H9 (cell line): ENCODE measurements at regions not wholly inside any gene's neighbourhood (a gene's known extent, or its start where the extent isn't known, plus 50 kb on each side); places are given as distances from the start of the nearest gene placed in this dataset.

ENCODE experiments used
- DNase-seq: peaks from one replicate; pipeline ENCODE4 v3.0.0-alpha.2; 2017
- H2AFZ ChIP-seq: one replicate; pipeline ENCODE4 v1.6.1; 2013; ENCODE audit warnings: mild to moderate bottlenecking, low read length, control low read depth, moderate library complexity
- H2AK5ac ChIP-seq: 2 replicates; pipeline ENCODE4 v1.6.1; 2013; ENCODE audit warnings: low read length, control low read depth, mixed read lengths; ENCODE audit not compliant: insufficient read length
- H2BK120ac ChIP-seq: one replicate; pipeline ENCODE4 v1.6.1; 2013; ENCODE audit warnings: low read depth, mild to moderate bottlenecking, low read length, control low read depth, inconsistent platforms; ENCODE audit not compliant: poor library complexity, severe bottlenecking
- H2BK12ac ChIP-seq: 2 replicates; pipeline ENCODE4 v1.6.1; 2013; ENCODE audit warnings: low read length, control low read depth, mixed read lengths, low read depth; ENCODE audit not compliant: insufficient read length
- H2BK15ac ChIP-seq: 2 replicates; pipeline ENCODE4 v1.6.1; 2013; ENCODE audit warnings: low read depth, low read length, control low read depth
- H2BK20ac ChIP-seq: one replicate; pipeline ENCODE4 v1.6.1; 2013; ENCODE audit warnings: low read depth, mild to moderate bottlenecking, low read length, control low read depth, inconsistent platforms; ENCODE audit not compliant: poor library complexity, severe bottlenecking
- H2BK5ac ChIP-seq: 2 replicates; pipeline ENCODE4 v1.6.1; 2013; ENCODE audit warnings: low read length, control low read depth, mixed read lengths; ENCODE audit not compliant: insufficient read length
- H3K14ac ChIP-seq: 2 replicates; pipeline ENCODE4 v1.6.1; 2013; ENCODE audit warnings: low read length, control low read depth; ENCODE audit not compliant: insufficient read depth
- H3K18ac ChIP-seq: 2 replicates; pipeline ENCODE4 v1.6.1; 2013; ENCODE audit warnings: low read depth, mild to moderate bottlenecking, mixed read lengths, low read length, control low read depth; ENCODE audit not compliant: insufficient read length
- H3K23ac ChIP-seq: 2 replicates; pipeline ENCODE4 v1.6.1; 2013; ENCODE audit warnings: low read length, control low read depth, mixed read lengths, low read depth; ENCODE audit not compliant: insufficient read length
- H3K23me2 ChIP-seq: 2 replicates; pipeline ENCODE4 v1.6.1; 2013; ENCODE audit warnings: low read depth, mild to moderate bottlenecking, mixed read lengths, low read length, control low read depth; ENCODE audit not compliant: insufficient read length, poor library complexity, severe bottlenecking
- H3K27ac ChIP-seq: 2 replicates; pipeline ENCODE4 v1.5.1; 2013; ENCODE audit warnings: low read length, control low read depth, mixed read lengths, low read depth; ENCODE audit not compliant: insufficient read length
- H3K27me3 ChIP-seq: 2 replicates; pipeline ENCODE4 v1.6.1; 2013; ENCODE audit warnings: low read length, control low read depth, inconsistent platforms; ENCODE audit not compliant: insufficient read depth
- H3K4ac ChIP-seq: 2 replicates; pipeline ENCODE4 v1.6.1; 2013; ENCODE audit warnings: low read depth, mild to moderate bottlenecking, control low read depth, inconsistent platforms, low read length, moderate library complexity
- H3K4me1 ChIP-seq: 2 replicates; pipeline ENCODE4 v1.6.1; 2013; ENCODE audit warnings: low read length, control low read depth, inconsistent platforms; ENCODE audit not compliant: insufficient read depth
- H3K4me2 ChIP-seq: 2 replicates; pipeline ENCODE4 v1.6.1; 2013; ENCODE audit warnings: low read length, control low read depth, mixed read lengths; ENCODE audit not compliant: insufficient read length, insufficient read depth
- H3K56ac ChIP-seq: 2 replicates; pipeline ENCODE4 v1.6.1; 2013; ENCODE audit warnings: low read depth, mild to moderate bottlenecking, mixed read lengths, low read length, control low read depth; ENCODE audit not compliant: insufficient read length
- H3K79me1 ChIP-seq: 2 replicates; pipeline ENCODE4 v1.6.1; 2013; ENCODE audit warnings: low read depth, mild to moderate bottlenecking, moderate library complexity, low read length, control low read depth, inconsistent platforms; ENCODE audit not compliant: insufficient read depth, poor library complexity, severe bottlenecking
- H3K79me2 ChIP-seq: 2 replicates; pipeline ENCODE4 v1.6.1; 2013; ENCODE audit warnings: low read length, control low read depth, inconsistent platforms; ENCODE audit not compliant: insufficient read depth
- H3K9ac ChIP-seq: 2 replicates; pipeline ENCODE4 v1.6.1; 2013; ENCODE audit warnings: low read length, control low read depth, mixed read lengths; ENCODE audit not compliant: insufficient read length; ENCODE audit errors: extremely low read depth
- H3K9me3 ChIP-seq: one replicate; pipeline ENCODE4 v1.6.1; 2013; ENCODE audit warnings: low read depth, low read length, inconsistent platforms; ENCODE audit not compliant: control insufficient read depth
- H3T11ph ChIP-seq: one replicate; pipeline ENCODE4 v1.6.1; 2013; ENCODE audit warnings: mild to moderate bottlenecking, low read length, control low read depth, inconsistent platforms
- H4K20me1 ChIP-seq: one replicate; pipeline ENCODE4 v1.6.1; 2013; ENCODE audit not compliant: control insufficient read depth, insufficient read length, insufficient read depth
- H4K5ac ChIP-seq: 2 replicates; pipeline ENCODE4 v1.6.1; 2013; ENCODE audit warnings: low read depth, mild to moderate bottlenecking, mixed read lengths, low read length, control low read depth; ENCODE audit not compliant: insufficient read length
- H4K8ac ChIP-seq: replicated peaks from 2 replicates; pipeline ENCODE4 v1.6.1; 2013; ENCODE audit warnings: low read length, control low read depth, mixed read lengths, low read depth; ENCODE audit not compliant: insufficient read length
- H4K91ac ChIP-seq: 2 replicates; pipeline ENCODE4 v1.6.1; 2013; ENCODE audit warnings: low read depth, mild to moderate bottlenecking, moderate library complexity, mixed read lengths, low read length, control low read depth; ENCODE audit not compliant: insufficient read length
- H3K27ac Mint-ChIP-seq, 3 experiments: 2 replicates in 2 of 3; 3 replicates in 1 of 3; pipeline ENCODE4 v1.8.0; 2020 to 2021; ENCODE audit warnings: mixed read lengths in 3 of 3, mild to moderate bottlenecking in 1 of 3, moderate library complexity in 1 of 3
- H3K27me3 Mint-ChIP-seq: 2 replicates; pipeline ENCODE4 v1.8.0; 2021; ENCODE audit warnings: low read depth, mild to moderate bottlenecking, moderate library complexity, mixed read lengths
- H3K36me3 Mint-ChIP-seq, 3 experiments: 2 replicates in 2 of 3; 3 replicates in 1 of 3; pipeline ENCODE4 v1.8.0; 2020 to 2021; ENCODE audit warnings: low read depth in 3 of 3, mixed read lengths in 3 of 3; ENCODE audit not compliant: insufficient read depth in 1 of 3
- H3K4me1 Mint-ChIP-seq, 2 experiments: 2 replicates each; pipeline ENCODE4 v1.8.0; 2020; ENCODE audit warnings: mixed read lengths in 2 of 2
- H3K4me3 Mint-ChIP-seq, 2 experiments: 2 replicates in 1 of 2; 3 replicates in 1 of 2; pipeline ENCODE4 v1.8.0; 2020 to 2021; ENCODE audit warnings: mild to moderate bottlenecking in 2 of 2, mixed read lengths in 2 of 2, moderate library complexity in 1 of 2
- H3K9me3 Mint-ChIP-seq, 2 experiments: 2 replicates in 1 of 2; 3 replicates in 1 of 2; pipeline ENCODE4 v1.8.0; 2020; ENCODE audit warnings: mild to moderate bottlenecking in 2 of 2, mixed read lengths in 2 of 2, moderate library complexity in 1 of 2
- CTCF ChIP-seq: fragments of 200-600 bp; sonication (generic); conservative IDR thresholded peaks from 3 replicates; pipeline ENCODE4 v1.8.0; 2021; ENCODE audit warnings: antibody characterized with exemption, mild to moderate bottlenecking
- WGBS: extraction: QIAGEN DNeasy Blood & Tissue Kit; methylation state at CpG from one replicate; pipeline ENCODE4 v1.1.7; 2013; ENCODE audit warnings: missing lambda C conversion rate, low lambda C conversion rate, mixed read lengths; ENCODE audit not compliant: insufficient read length; ENCODE audit errors: extremely low coverage; 5-methylcytosine and 5-hydroxymethylcytosine counted together

DNA sequence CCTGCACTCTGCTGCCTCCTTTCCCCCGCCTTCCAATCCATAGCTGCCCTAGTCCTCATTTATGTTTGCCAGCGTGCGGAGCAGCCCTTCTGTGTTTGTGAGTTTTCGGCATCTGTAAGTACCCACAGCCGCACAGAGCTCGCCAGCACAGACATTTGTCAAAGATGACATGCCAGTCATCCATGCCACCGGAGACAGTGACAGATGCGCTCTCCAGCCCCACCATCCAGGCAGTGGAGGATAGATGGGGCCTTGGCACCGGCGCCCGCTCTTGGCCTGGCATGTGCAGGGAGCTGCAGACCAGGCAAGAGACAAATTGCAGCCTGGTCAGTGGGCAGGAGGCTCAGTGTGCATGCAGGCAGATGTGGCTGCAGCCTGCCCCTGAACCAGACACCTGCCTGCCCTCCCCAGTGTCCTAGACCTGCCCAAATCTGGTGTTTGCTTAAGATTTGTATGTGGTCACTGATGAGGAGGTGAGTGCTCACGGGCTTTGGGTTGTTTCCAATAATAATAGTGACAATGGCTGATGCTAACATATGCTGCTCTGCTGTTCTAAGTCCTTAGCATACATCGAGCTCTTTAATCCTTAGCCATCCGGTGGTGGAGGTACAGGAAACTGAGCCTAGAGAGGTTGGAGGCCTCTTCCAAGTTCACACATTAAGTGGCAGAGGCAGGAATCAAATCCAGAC is 78.1 kb downstream of the UNC5CL start:
- no peak overlapping the region for H3K9ac ChIP-seq

More for the DNA sequence above, 78.1 kb downstream of the UNC5CL start:
- Mint-ChIP-seq H3K4me1 (peaks cover 21 to 23% of the 10 kb centered on the region in 2 experiments), H3K9me3 (no peaks in the 10 kb centered on the region), H3K4me3 (no peak overlapping the region; a peak in 1 of 5 replicates), H3K36me3 (no peaks in the 10 kb centered on the region; a peak in 1 of 7 replicates), H3K27me3 (no peaks in the 10 kb centered on the region), H3K27ac (no peak overlapping the region)
- WGBS = no CpG with 5 or more reads among the region's 14 CpGs
- no peaks in the 10 kb centered on the region for H3K79me2 ChIP-seq
- no peak overlapping the region for H2BK15ac ChIP-seq
- H4K20me1 ChIP-seq = no peaks in the 10 kb centered on the region
- no peak overlapping the region for H3K27ac ChIP-seq
- H3K9me3 ChIP-seq = no peaks in the 10 kb centered on the region
- no peak overlapping the region for H3K14ac ChIP-seq
- TF ChIP-seq CTCF = no peak
- H2AK5ac ChIP-seq = no peak overlapping the region
- no peak overlapping the region for H3K4ac ChIP-seq
- no peaks in the 10 kb centered on the region for H3K79me1 ChIP-seq
- H2BK20ac ChIP-seq = no peak overlapping the region
- H3K56ac ChIP-seq = no peak overlapping the region
- H3K27me3 ChIP-seq = no peaks in the 10 kb centered on the region
- no peak overlapping the region for H2BK5ac ChIP-seq
- no peaks in the 10 kb centered on the region for H3K23me2 ChIP-seq
- H4K5ac ChIP-seq = no peak overlapping the region
- H2BK12ac ChIP-seq = no peak overlapping the region
- H2BK120ac ChIP-seq = no peak overlapping the region
- no peak overlapping the region for H3K4me2 ChIP-seq
- no peak overlapping the region for H3K18ac ChIP-seq
- no peak for DNase-seq
- no peaks in the 10 kb centered on the region for H3K4me1 ChIP-seq
- no peak overlapping the region for H3K23ac ChIP-seq
- H4K91ac ChIP-seq = no peak overlapping the region
- no peak overlapping the region for H3T11ph ChIP-seq
- H4K8ac ChIP-seq = no peak overlapping the region
- no peak overlapping the region for H2AFZ ChIP-seq
